Heart left ventricle (tissue), 13 donors: ENCODE measurements at regions not wholly inside any gene's neighbourhood (a gene's known extent, or its start where the extent isn't known, plus 50 kb on each side); places are given as distances from the start of the nearest gene placed in this dataset.
A peak's percentile ranks its signal among the peaks of the same experiment; 100 is the strongest.

Experiments used
- POLR2A ChIP-seq, 2 donors: fragments of 450-650 bp; IDR thresholded peaks; one replicate each; pipeline ENCODE4 v1.6.1; 2017; ENCODE audit warnings: antibody characterized with exemption in 2 of 2, mild to moderate bottlenecking in 2 of 2, moderate library complexity in 2 of 2
- TF ChIP-seq, protein P1 (sequence below), 12 donors: fragments of 200-600 bp; sonication (generic) in 4 of 12; IDR thresholded peaks; one replicate each; pipeline versions ENCODE4 v1.5.0 to v1.8.0; 2018 to 2022; ENCODE audit warnings: antibody characterized with exemption in 12 of 12, mild to moderate bottlenecking in 5 of 12
- donor health status: ischemic (EF 13 %, LVEDD 7.1; RV severe dilation, severe dysfunction).
- donor health status: DM: no; HTN: yes; CAD: no.
- donor health status: DM: no; HTN: no; CAD: no.
- donor health status: ischemic (EF 25% LVEDD 6.9; RV normal size, moderate dysfunction).
- donor health status: ischemic (EF 25% LVEDD 5.7; RV mildly dilated, moderate dysfunction).
- donor health status: ischemic (EF 35%, LVEDD 5.7; RV mildly dilated, moderate dysfunction).
- donor health status: nonischemic (EF 11% LVEDD 7.7; RV severe dilation, severe dysfunction).
- donor health status: DM: yes; HTN: yes; CAD: no.
- donor health status: PGD.
- donor health status: ischemic (EF 29% LVEDD 5.4; RV normal size, mild dysfunction).
- donor health status: nonischemic (EF 23%, LVEDD 6.1; RV moderate dilation, normal function).

DNA sequence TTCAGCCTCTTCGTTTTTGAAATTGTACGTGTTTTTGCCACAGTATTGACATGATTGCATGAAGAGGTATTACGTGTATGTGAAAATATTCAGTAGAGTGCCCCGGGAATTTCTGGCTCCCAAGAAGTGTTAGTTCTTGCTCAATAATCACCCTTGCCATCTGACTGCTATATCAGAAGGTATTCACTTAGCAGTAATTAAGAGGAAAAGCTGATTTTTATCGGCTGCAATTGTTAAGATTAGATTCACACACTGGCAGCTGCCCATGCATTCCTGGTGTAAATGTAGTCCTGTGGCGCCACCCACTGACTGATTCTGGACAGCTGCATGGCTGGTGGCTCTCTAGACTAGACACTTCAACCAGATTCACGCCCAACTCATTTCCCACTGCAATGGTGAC is 440.1 kb upstream of the ADAMTS16 start:
- TF ChIP-seq, protein P1, sequence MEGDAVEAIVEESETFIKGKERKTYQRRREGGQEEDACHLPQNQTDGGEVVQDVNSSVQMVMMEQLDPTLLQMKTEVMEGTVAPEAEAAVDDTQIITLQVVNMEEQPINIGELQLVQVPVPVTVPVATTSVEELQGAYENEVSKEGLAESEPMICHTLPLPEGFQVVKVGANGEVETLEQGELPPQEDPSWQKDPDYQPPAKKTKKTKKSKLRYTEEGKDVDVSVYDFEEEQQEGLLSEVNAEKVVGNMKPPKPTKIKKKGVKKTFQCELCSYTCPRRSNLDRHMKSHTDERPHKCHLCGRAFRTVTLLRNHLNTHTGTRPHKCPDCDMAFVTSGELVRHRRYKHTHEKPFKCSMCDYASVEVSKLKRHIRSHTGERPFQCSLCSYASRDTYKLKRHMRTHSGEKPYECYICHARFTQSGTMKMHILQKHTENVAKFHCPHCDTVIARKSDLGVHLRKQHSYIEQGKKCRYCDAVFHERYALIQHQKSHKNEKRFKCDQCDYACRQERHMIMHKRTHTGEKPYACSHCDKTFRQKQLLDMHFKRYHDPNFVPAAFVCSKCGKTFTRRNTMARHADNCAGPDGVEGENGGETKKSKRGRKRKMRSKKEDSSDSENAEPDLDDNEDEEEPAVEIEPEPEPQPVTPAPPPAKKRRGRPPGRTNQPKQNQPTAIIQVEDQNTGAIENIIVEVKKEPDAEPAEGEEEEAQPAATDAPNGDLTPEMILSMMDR (IDR thresholded peaks at IDR 0.05), result peak in 10 of 12 donors; percentile 19 to 58 (median 40)
- TF ChIP-seq POLR2A (IDR thresholded peaks at IDR 0.05), result no peak
